ENCODE measurements at regions not wholly inside any gene's neighbourhood (a gene's known extent, or its start where the extent isn't known, plus 50 kb on each side); places are given as distances from the start of the nearest gene placed in this dataset.

DNA sequence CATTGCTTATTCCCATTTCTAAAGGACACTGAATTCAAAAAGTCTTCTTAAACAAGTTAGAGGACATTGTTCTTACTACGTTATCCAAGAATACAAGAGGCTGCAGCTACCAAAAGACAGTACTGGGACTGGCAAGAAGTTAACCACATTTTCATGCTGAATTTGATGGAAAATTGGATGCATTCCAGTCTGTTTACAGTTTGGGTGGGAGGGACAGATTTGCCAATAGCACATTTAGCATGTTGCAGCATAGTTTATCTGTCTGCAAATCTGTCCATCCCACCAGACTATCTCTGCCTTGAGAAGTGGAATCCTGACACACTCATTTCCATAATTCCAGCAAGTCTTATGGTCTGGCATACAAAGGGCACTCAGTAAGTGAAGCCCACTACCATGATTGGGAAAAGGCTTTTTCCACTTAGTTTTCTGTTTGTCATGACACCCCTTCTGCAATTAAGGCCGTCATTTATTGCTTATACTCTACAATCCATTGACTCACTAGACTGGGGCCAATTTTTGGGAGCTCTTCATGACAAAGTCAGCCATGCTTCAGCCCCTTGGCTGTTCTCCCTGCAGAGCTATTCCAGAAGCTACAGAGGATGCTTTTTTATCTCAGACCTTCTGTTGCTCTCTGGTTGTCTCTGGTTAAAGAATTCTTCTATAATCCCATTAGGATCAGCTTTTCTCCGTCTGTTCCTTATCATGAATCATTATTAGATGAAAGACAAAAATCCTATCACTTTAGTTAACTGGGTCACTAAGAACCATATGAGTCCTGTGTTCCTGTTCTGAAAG lies 355.8 kb upstream of the PTBP2 start:
- intact Hi-C loops (cut with DNase I, micrococcal nuclease): no loop called here
- no peaks in the 10 kb centered on the region for H3K9me3 ChIP-seq
- no peak for ATAC-seq

DNA sequence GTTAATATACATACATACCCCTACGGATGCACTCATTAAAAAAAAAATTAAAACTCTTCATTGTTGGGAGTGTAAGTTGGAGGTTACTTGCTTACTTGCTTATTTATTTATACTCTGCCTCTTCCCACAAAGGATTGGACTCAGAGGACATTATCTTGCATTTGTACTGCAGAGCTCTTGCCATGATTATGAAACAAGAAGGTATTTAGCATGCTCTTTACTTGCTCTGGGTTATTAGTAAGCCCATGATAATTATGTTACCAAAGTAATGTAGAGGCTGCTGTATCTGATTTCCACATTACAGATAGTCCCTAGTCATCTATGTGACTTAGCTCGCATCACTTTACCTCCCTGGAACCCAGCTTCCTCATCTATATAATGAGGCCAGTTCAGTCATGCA lies 355.1 kb upstream of the PTBP2 start:
- intact Hi-C loops (cut with DNase I, micrococcal nuclease): no loop called here
- ATAC-seq (no peak), DNase-seq (no peak)
- no peaks in the 10 kb centered on the region for H3K36me3 ChIP-seq (ENCODE audit: low read depth)
- H3K4me1 ChIP-seq (ENCODE audit: low read depth): no peaks in the 10 kb centered on the region
- H3K4me3 ChIP-seq: no peak overlapping the region
- no peaks in the 10 kb centered on the region for H3K9me3 ChIP-seq
- TF ChIP-seq, protein P1, sequence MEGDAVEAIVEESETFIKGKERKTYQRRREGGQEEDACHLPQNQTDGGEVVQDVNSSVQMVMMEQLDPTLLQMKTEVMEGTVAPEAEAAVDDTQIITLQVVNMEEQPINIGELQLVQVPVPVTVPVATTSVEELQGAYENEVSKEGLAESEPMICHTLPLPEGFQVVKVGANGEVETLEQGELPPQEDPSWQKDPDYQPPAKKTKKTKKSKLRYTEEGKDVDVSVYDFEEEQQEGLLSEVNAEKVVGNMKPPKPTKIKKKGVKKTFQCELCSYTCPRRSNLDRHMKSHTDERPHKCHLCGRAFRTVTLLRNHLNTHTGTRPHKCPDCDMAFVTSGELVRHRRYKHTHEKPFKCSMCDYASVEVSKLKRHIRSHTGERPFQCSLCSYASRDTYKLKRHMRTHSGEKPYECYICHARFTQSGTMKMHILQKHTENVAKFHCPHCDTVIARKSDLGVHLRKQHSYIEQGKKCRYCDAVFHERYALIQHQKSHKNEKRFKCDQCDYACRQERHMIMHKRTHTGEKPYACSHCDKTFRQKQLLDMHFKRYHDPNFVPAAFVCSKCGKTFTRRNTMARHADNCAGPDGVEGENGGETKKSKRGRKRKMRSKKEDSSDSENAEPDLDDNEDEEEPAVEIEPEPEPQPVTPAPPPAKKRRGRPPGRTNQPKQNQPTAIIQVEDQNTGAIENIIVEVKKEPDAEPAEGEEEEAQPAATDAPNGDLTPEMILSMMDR (IDR thresholded peaks at IDR 0.05): no peak

More for the DNA sequence above, 355.8 kb upstream of the PTBP2 start:
- Histone ChIP-seq H3K4me1 (ENCODE audit: low read depth) (no peaks in the 10 kb centered on the region), H3K36me3 (ENCODE audit: low read depth) (no peaks in the 10 kb centered on the region), H3K4me3 (no peak overlapping the region)
- DNase-seq: no peak
- TF ChIP-seq, protein P1 (IDR thresholded peaks at IDR 0.05): no peak

- Histone ChIP-seq H3K36me3 (ENCODE audit: low read depth) (no peaks in the 10 kb centered on the region), H3K4me3 (no peak overlapping the region), H3K4me1 (ENCODE audit: low read depth) (no peaks in the 10 kb centered on the region), H3K9me3 (no peaks in the 10 kb centered on the region)
- DNase-seq (no peak), ATAC-seq (no peak)
- TF ChIP-seq, protein P1 (IDR thresholded peaks at IDR 0.05): no peak
- intact Hi-C loops (cut with DNase I, micrococcal nuclease): no loop called here
These were observed 353.8 kb upstream of the PTBP2 start for GRCh38 chr1:96367791-96368190.

DNA sequence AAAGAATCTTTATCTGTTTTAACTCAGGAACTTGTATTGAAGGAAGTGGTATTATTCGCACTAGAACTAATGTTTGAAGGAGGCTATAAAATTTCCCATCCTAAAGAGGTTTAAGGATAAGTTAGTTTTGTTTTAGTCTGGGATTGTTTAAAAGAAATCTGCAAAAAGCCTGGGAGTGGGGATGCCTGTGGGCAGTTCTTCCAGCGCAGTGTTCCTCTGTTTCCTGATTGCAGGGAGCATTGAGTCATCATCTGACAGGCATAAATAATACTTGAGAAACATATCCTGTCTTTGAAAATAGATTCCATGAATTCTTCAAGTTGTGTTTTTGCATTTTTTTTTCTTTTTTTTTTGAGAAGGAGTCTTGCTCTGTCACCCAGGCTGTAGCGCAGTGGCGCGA lies 350.8 kb upstream of the PTBP2 start:
- TF ChIP-seq, protein P1 (IDR thresholded peaks at IDR 0.05): no peak
- ATAC-seq (no peak), DNase-seq (no peak)
- Histone ChIP-seq H3K36me3 (ENCODE audit: low read depth) (no peaks in the 10 kb centered on the region), H3K4me3 (no peak overlapping the region), H3K4me1 (ENCODE audit: low read depth) (no peaks in the 10 kb centered on the region), H3K9me3 (no peaks in the 10 kb centered on the region)
- intact Hi-C loops (cut with DNase I, micrococcal nuclease): no loop called here

GRCh38 chr1:96372881-96373280 lies 348.7 kb upstream of the PTBP2 start:
- TF ChIP-seq, protein P1 (IDR thresholded peaks at IDR 0.05): no peak
- Histone ChIP-seq H3K4me1 (ENCODE audit: low read depth) (no peaks in the 10 kb centered on the region), H3K9me3 (no peaks in the 10 kb centered on the region), H3K4me3 (no peak overlapping the region), H3K36me3 (ENCODE audit: low read depth) (no peaks in the 10 kb centered on the region)
- ATAC-seq (no peak), DNase-seq (no peak)
- intact Hi-C loops (cut with DNase I, micrococcal nuclease): no loop called here

Measured in mucosa of descending colon (tissue), 3 donors.